Hypothalamus (tissue), 51 donors: ENCODE measurements at regions not wholly inside any gene's neighbourhood (a gene's known extent, or its start where the extent isn't known, plus 50 kb on each side); places are given as distances from the start of the nearest gene placed in this dataset.

Source experiments
- DNase-seq, 51 donors: peaks; one replicate each; lab custom pipeline; 2025; lab: John Stamatoyannopoulos, UW

DNA sequence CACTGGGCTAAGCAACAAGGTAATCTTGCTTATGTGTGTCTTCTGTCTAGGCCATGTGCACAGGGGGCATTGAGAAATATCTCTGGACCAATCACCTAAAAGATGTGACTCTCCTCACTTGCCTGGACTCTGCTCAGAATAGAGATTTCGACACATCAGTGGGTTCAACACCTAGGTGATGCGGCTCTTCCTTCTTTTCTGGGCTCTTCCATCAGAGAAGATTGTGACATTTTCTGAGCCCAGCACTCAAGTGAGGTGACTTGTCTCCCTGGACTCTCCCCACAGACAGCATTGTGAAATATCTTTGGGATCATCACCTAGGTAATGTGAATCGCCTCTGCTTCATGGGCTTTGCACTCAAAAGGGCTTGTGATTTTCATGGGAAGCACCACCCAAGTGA lies 1904.1 kb downstream of the TP53TG3F start:
- DNase-seq = no peak

DNA sequence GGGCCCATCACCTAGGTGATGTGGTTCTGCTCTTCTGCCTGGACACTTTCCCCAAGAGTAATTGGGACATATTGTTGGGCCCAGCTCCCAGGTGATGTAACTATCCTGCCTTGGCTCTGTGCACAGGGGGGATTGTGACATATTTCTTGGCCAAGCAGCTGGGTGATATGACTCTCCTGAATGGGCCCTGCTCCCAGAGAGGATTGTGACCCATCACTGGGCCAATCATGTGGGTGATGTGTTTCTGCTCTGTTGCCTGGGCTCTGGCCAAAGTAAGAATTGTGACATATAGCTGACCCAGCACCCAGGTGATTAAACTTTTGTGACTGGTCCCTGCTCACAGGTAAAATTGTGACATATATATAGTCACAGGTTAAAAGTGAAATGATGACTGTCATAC lies 1904.9 kb downstream of the TP53TG3F start:
- DNase-seq = no peak

DNA sequence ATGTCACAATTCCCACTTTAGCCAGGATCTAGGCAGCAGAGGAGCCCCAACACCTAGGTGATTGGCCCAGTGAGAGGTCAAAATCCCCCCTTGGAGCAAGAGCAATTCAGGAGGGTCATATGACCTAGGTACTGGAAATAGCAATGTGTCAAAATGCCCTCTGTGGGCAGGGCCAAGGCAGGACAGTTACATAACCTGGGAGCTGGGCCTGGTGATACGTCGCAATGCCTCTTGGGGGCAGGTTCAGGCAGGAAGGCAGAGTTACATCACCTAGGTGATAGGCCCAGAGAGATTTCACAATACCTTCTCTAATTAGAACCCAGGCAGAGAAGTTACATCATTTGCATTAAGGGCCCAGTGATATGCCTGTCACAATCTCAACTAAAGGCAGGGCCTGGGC lies 1906.3 kb downstream of the TP53TG3F start:
- DNase-seq = no peak

DNA sequence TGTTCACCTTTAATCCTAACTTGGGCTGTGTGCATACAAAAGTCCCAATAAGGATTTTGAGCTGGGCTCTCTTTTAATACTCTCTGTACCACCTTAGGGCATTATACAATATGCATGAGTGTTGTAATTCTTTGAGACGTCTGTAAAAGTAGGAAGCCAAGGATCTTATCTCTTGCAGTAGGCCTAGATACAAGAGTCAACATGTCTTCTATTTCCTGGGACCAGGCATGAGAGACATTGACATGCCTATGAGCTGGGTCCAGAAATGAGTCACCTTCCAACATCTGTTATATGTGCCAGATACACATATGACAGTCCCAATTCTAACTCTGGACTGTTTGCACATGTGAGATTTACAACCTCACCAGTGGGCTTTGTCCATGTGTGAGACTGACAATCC lies 1911.2 kb downstream of the TP53TG3F start:
- DNase-seq = no peak

- DNase-seq = no peak
These were observed 1917.7 kb downstream of the TP53TG3F start for GRCh38 chr16:35377142-35377541.

GRCh38 chr16:35386619-35387018 lies 1927.2 kb downstream of the TP53TG3F start:
- DNase-seq = no peak

DNA sequence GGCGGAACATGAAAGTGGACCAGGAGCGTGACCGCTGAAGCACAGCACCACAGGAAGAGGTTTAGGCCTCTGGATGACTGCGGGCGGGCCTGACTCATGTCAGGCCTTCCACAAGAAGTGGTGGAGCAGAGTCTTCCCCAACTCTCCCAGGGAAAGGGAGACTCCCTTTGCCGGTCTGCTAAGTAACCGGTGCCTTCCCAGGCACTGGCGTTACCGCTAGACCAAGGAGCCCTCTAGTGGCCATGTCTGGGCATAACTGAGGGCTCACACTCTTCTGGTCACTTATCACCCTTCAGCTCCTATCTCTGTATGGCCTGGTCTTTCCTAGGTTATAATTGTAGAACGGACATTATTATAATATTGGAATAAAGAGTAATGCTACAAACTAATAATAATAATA lies 1931.9 kb downstream of the TP53TG3F start:
- peak in 24 of 51 donors; percentile 1 to 64 (median 24) for DNase-seq

GRCh38 chr16:35398180-35398579 lies 1938.8 kb downstream of the TP53TG3F start:
- DNase-seq = no peak

- no peak for DNase-seq
These were observed 1939.7 kb downstream of the TP53TG3F start for GRCh38 chr16:35399133-35399532.

DNA sequence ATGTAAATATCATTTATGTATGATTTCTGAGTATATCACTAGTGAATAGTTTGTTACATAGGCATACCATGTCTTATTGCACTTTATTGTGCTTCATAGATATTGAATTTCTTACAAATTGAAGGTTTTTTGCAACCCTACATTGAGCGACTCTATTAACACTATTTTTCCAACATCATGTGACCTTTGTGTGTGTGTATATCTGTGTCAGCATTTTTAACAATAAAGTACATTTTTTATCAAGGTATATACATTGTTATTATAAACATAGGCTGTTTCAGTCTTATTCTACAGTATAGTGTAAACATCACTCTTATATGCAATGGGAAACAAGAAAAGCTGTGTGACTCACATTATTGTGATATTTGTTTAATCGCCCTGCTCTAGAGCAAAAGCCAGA lies 1944.9 kb downstream of the TP53TG3F start:
- DNase-seq = no peak

- DNase-seq = no peak
These were observed 1946.1 kb downstream of the TP53TG3F start for GRCh38 chr16:35405526-35405925.

- no peak for DNase-seq
These were observed 1950.1 kb downstream of the TP53TG3F start for GRCh38 chr16:35409503-35409902.

DNA sequence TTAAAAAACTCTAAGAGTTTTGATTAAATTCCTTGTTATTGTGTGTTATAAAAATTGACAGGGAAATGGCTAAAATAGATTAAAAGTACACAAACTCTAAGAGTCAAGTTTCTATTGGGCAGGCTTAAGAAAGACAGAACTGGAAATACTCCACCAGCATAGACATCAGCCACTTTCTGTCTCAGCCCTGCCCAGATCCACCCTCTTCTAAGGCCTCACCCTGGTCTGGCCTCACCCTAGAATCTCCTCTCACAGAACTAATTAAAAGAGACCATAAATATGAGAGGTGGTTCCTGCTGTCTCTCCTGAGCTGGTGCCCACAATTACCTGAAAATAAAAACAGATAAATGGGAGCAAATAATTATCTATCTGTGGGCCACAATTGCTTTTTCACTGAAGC lies 1951.0 kb downstream of the TP53TG3F start:
- DNase-seq = no peak

- no peak for DNase-seq
These were observed 1951.7 kb downstream of the TP53TG3F start for GRCh38 chr16:35411156-35411555.

DNA sequence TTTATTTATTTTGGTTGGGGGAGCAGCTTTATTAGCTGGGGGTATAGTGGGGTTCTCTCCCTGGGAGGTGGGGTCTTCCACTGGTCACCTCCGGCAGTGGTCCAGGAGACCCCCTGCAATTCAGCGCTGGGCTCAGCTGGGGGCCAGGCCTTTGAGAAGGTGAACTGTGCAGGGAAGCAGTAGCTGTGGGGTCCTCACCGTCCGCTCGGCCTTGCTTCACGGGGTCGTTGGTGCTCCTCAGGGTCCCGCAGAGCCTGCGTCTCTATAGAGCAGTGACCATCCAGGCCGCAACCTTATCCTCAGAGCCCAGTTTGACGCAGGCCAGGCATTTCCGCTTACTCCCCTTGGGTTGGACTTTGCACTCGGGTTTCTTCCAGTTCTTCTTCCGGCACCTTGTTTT lies 1954.7 kb downstream of the TP53TG3F start:
- DNase-seq = no peak

- DNase-seq = no peak
These were observed 1955.2 kb downstream of the TP53TG3F start for GRCh38 chr16:35414563-35414962.

DNA sequence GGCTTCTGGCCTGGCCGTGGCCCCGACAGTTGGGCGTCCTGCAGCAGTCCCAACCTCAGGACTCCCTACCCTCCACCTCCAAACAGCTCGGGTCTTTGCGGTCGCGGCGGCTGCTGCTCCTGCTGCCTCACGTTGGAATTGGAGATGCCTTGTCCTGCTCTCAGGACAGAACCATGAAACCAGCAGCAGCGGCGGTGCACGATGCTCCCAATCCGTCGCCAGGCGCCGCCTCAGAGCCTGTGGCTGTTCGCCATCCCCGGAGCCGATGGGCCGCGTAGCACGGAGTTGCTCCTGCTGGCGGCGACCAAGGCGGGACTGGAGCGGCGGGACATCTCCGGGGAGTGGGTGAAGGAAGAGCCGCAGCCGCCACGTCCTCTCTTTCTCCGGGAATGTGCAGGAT lies 1965.9 kb downstream of the TP53TG3F start:
- no peak for DNase-seq

- peak in 10 of 51 donors; percentile 6 to 51 (median 8) for DNase-seq
These were observed 1972.6 kb downstream of the TP53TG3F start for GRCh38 chr16:35431829-35432663.

DNA sequence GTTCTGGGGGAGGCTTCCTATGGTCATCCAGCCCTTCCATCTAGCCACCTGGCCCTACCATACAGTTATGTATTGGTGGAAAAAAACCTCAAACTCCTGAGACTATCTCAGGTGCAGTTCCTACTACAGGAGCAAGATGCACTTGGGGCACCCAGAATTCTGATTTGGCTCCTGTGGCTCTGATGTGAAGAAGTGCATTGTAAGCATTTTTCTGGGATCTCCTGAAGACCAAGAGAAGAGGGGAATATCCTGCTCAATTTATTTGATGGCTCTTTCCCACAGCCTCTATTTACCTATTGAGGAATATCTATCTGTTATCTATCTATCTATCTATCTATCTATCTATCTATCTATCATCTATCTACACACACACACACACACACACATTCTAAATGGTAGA lies 1981.5 kb downstream of the TP53TG3F start:
- no peak for DNase-seq

- no peak for DNase-seq
These were observed 1987.7 kb downstream of the TP53TG3F start for GRCh38 chr16:35447010-35447558.

- no peak for DNase-seq
These were observed 1990.3 kb downstream of the TP53TG3F start for GRCh38 chr16:35449663-35450062.

GRCh38 chr16:35450648-35451047 lies 1991.2 kb downstream of the TP53TG3F start:
- no peak for DNase-seq
